ENCODE measurements at regions not wholly inside any gene's neighbourhood (a gene's known extent, or its start where the extent isn't known, plus 50 kb on each side); places are given as distances from the start of the nearest gene placed in this dataset.

- TF ChIP-seq TEAD4 (CRISPR knock-in tag; IDR thresholded peaks at IDR 0.05), result no peak
- TF ChIP-seq NFE2L1 (CRISPR knock-in tag; IDR thresholded peaks at IDR 0.05), result no peak
- no peak for TF ChIP-seq E2F1 (CRISPR knock-in tag; IDR thresholded peaks at IDR 0.05)
Measured at GRCh38 chr15:69585937-69586336, 133.3 kb downstream of the RPLP1 start (continued).

DNA sequence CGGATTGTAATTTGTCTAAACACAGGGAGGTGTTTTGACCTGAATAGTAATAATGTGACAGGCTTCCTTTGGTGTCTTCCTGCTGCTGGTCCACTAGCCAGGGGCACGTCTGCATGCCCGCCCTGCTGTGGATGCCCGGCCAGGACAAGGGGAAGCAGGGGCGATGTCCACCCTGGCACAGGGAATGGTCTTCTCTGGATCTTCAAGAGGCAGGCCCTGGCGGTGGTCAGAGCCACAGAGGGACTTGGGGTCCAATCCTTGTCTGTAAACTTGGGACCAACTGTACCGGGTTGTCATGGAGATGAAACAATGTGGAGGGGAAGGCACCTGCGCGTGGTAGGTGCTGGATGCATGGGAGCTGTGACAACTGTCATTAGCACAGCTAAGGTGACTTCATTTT lies 134.1 kb downstream of the RPLP1 start:
- POLR2A ChIA-PET, result no interaction called here

DNA sequence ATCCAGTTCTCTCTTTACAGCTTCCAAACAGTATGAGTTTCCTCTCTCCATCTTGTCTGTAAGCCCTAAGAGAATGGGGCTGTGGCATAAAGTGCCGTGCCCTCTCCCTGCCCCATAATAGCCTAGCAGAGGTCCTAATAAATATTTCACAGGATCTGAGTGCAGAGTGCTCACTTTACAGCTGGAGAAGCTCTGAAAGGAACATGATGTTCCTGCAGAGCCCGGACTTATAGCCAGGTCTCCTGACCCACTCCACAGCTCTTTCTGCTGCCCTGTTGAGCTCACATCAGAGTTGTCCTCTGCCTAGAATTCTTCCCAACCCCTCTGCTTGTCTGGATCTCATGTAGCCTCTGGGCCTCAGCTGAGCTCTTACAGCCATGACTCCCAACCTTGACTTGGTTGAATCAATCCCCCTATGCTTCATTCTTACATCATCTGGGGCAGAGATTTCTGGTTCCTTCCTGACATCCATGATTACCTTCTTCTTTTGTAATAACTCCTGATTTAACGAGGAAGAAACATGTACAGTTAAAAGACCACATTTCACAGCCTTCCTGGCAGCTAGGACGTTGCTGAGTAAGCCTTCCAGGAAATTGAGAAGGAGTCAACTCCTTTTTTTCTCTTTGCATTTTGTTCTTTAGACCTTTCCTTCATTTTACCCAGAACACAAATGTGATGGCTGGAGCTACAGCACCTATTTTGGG lies 135.3 kb downstream of the RPLP1 start:
- Mint-ChIP-seq H3K4me1 (peaks cover 3% of the 10 kb centered on the region), H3K27ac (no peak overlapping the region), H3K36me3 (no peaks in the 10 kb centered on the region), H3K4me3 (no peak overlapping the region), H3K27me3 (ENCODE audit: low read depth) (peaks cover 3% of the 10 kb centered on the region; the same call in 1 of the 2 replicates), H3K9me3 (peaks cover 1% of the 10 kb centered on the region; the same call in 1 of the 2 replicates)
- ATAC-seq (no peak), DNase-seq (ENCODE audit: low spot score) (no peak)
- ChIA-PET CTCF (no interaction called here), POLR2A (no interaction called here)
- TF ChIP-seq TEAD4 (CRISPR knock-in tag; IDR thresholded peaks at IDR 0.05) (no peak), ZSCAN18 (CRISPR knock-in tag; IDR thresholded peaks at IDR 0.05) (no peak), USF2 (CRISPR knock-in tag; IDR thresholded peaks at IDR 0.05) (no peak), PREB (CRISPR knock-in tag; IDR thresholded peaks at IDR 0.05; ENCODE audit: borderline replicate concordance) (no peak), FOXP1 (CRISPR knock-in tag; IDR thresholded peaks at IDR 0.05; ENCODE audit: borderline replicate concordance) (no peak), TP53 (CRISPR knock-in tag; IDR thresholded peaks at IDR 0.05) (no peak), CREM (CRISPR knock-in tag; IDR thresholded peaks at IDR 0.05) (no peak), CDX4 (CRISPR knock-in tag; IDR thresholded peaks at IDR 0.05; ENCODE audit: borderline replicate concordance) (no peak), SMAD4 (CRISPR knock-in tag; IDR thresholded peaks at IDR 0.05) (no peak), ZNF219 (CRISPR knock-in tag; IDR thresholded peaks at IDR 0.05; ENCODE audit: borderline replicate concordance) (no peak), RELA (CRISPR knock-in tag; IDR thresholded peaks at IDR 0.05; ENCODE audit: borderline replicate concordance) (no peak), JUN (CRISPR knock-in tag; IDR thresholded peaks at IDR 0.05) (no peak), SP1 (CRISPR knock-in tag; conservative IDR thresholded peaks at IDR 0.05) (no peak), ZNF263 (CRISPR knock-in tag; IDR thresholded peaks at IDR 0.05; ENCODE audit: low read depth) (no peak), SOX15 (CRISPR knock-in tag; IDR thresholded peaks at IDR 0.05) (no peak), ZBTB43 (CRISPR knock-in tag; IDR thresholded peaks at IDR 0.05) (no peak), TEAD1 (CRISPR knock-in tag; IDR thresholded peaks at IDR 0.05) (no peak)
- TF ChIP-seq, protein P1, sequence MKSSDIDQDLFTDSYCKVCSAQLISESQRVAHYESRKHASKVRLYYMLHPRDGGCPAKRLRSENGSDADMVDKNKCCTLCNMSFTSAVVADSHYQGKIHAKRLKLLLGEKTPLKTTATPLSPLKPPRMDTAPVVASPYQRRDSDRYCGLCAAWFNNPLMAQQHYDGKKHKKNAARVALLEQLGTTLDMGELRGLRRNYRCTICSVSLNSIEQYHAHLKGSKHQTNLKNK (CRISPR knock-in tag; IDR thresholded peaks at IDR 0.05), result no peak

More for the DNA sequence above, 134.1 kb downstream of the RPLP1 start:
- H3K4me1 Mint-ChIP-seq, result peaks cover 3% of the 10 kb centered on the region
- H3K36me3 Mint-ChIP-seq, result peaks cover 2% of the 10 kb centered on the region
- no peak overlapping the region for H3K4me3 Mint-ChIP-seq
- no peak overlapping the region for H3K27ac Mint-ChIP-seq
- ATAC-seq (no peak), DNase-seq (ENCODE audit: low spot score) (no peak)
- peaks cover 3% of the 10 kb centered on the region for H3K9me3 Mint-ChIP-seq
- TF ChIP-seq PRRX2 (CRISPR knock-in tag; IDR thresholded peaks at IDR 0.05) (no peak), ESRRA (CRISPR knock-in tag; IDR thresholded peaks at IDR 0.05; ENCODE audit: borderline replicate concordance) (no peak), KAT7 (CRISPR knock-in tag; IDR thresholded peaks at IDR 0.05; ENCODE audit: borderline replicate concordance) (no peak), CBFB (CRISPR knock-in tag; IDR thresholded peaks at IDR 0.05; ENCODE audit: low read depth) (no peak), NFATC4 (CRISPR knock-in tag; IDR thresholded peaks at IDR 0.05) (no peak), ZNF219 (CRISPR knock-in tag; IDR thresholded peaks at IDR 0.05; ENCODE audit: borderline replicate concordance) (no peak)
- TF ChIP-seq, protein P2, sequence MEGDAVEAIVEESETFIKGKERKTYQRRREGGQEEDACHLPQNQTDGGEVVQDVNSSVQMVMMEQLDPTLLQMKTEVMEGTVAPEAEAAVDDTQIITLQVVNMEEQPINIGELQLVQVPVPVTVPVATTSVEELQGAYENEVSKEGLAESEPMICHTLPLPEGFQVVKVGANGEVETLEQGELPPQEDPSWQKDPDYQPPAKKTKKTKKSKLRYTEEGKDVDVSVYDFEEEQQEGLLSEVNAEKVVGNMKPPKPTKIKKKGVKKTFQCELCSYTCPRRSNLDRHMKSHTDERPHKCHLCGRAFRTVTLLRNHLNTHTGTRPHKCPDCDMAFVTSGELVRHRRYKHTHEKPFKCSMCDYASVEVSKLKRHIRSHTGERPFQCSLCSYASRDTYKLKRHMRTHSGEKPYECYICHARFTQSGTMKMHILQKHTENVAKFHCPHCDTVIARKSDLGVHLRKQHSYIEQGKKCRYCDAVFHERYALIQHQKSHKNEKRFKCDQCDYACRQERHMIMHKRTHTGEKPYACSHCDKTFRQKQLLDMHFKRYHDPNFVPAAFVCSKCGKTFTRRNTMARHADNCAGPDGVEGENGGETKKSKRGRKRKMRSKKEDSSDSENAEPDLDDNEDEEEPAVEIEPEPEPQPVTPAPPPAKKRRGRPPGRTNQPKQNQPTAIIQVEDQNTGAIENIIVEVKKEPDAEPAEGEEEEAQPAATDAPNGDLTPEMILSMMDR (IDR thresholded peaks at IDR 0.05), result no peak
- peaks cover 3% of the 10 kb centered on the region; the same call in 1 of the 2 replicates for H3K27me3 Mint-ChIP-seq (ENCODE audit: low read depth)
- CTCF ChIA-PET, result interaction anchor here (1.6 to 1.8 kb wide), 2 partner anchors 8 to 108 kb away, joined by 5 to 7 read pairs; no protein-coding TSS in a partner anchor

Data from WTC11 (cell line).